RWPE1 (cell line): ENCODE measurements at regions not wholly inside any gene's neighbourhood (a gene's known extent, or its start where the extent isn't known, plus 50 kb on each side); places are given as distances from the start of the nearest gene placed in this dataset.

Experiments
- CTCF ChIA-PET: fragments of 350-600 bp; sonication (Branson Sonifier 250); formaldehyde crosslinking; extraction: SDS; loops from one replicate; lab custom pipeline; 2021; lab: Yijun Ruan, JAX
- POLR2A ChIA-PET: fragments of 400-600 bp; formaldehyde crosslinking; extraction: SDS; loops from one replicate; lab custom pipeline; 2020; ENCODE audit warnings: antibody characterized with exemption; ENCODE audit not compliant: low non-redundant PET; lab: Yijun Ruan, JAX
- DNase-seq: peaks from one replicate; pipeline ENCODE4 v3.0.0; 2012; ENCODE audit warnings: low spot score
- H3K27ac ChIP-seq: fragments of 450-650 bp; 2 replicates; pipeline ENCODE4 v1.5.1; 2017
- CTCF ChIP-seq: fragments of 450-650 bp; conservative IDR thresholded peaks from 2 replicates; pipeline ENCODE4 v1.5.1; 2017; ENCODE audit warnings: low read depth, mild to moderate bottlenecking

DNA sequence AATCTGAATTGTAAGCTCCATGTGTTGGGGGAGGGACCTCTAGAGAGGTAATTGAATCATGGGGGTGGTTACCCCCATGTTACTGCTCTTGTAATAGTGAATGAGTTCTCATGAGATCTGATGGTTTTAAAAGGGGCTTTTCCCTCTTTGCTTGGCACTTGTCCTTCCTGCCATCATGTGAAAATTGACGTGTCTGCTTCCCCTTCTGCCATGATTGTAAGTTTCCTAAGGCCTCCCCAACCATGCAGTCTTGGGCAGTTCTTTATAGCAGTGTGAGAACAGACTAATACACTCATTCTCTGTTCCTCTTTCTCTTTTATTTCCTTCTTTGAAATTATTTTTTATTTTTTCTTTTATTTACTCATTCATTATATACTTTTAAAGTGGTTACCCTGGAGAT is 239.4 kb downstream of the CSNK2A3 start:
- no peak for TF ChIP-seq CTCF
- POLR2A ChIA-PET = no interaction called here
- DNase-seq = no peak
- no peak overlapping the region for H3K27ac ChIP-seq
- CTCF ChIA-PET = no interaction called here

GRCh38 chr11:11108026-11108425 is 245.0 kb downstream of the CSNK2A3 start:
- H3K27ac ChIP-seq = no peak overlapping the region
- ChIA-PET CTCF (no interaction called here), POLR2A (no interaction called here)
- TF ChIP-seq CTCF = no peak
- no peak for DNase-seq

- ChIA-PET POLR2A (no interaction called here), CTCF (no interaction called here)
- TF ChIP-seq CTCF = no peak
- no peak overlapping the region for H3K27ac ChIP-seq
- DNase-seq = peak; percentile 7
Measured at GRCh38 chr11:11107076-11107723, 245.8 kb downstream of the CSNK2A3 start.

DNA sequence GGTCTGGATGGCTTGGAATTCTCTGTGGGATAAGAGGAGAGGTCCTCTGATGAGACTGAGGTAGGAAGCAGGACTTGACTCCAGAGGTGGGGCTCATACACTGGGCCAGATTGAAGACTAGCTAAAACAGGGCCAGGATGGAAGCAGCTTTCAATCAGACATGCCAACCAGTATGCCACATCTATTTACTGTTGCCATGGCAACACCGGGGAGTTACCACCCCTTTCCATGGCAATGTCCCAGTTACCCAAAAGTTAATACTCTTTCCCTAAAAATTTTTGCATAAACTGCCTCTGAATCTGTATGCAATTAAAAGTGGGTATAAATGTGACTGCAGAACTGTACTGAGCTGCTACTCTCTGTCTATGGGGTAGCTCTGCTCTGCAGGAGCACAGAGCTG is 247.5 kb upstream of the ZBED5 start:
- CTCF ChIA-PET = no interaction called here
- DNase-seq = no peak
- TF ChIP-seq CTCF = no peak
- POLR2A ChIA-PET = no interaction called here
- H3K27ac ChIP-seq = no peak overlapping the region

GRCh38 chr11:11095831-11096723 is 238.2 kb upstream of the ZBED5 start:
- no peak for DNase-seq
- H3K27ac ChIP-seq = no peak overlapping the region
- ChIA-PET CTCF (no interaction called here), POLR2A (no interaction called here)
- TF ChIP-seq CTCF = no peak

- TF ChIP-seq CTCF = no peak
- CTCF ChIA-PET = interaction anchor here (0.6 kb wide), 1 partner anchor 261 kb away, joined by 3 read pairs; no protein-coding TSS in a partner anchor
- DNase-seq = no peak
- POLR2A ChIA-PET = no interaction called here
- H3K27ac ChIP-seq = no peak overlapping the region
Measured at GRCh38 chr11:11090495-11090894, 232.6 kb upstream of the ZBED5 start.
